ENCODE measurements at regions not wholly inside any gene's neighbourhood (a gene's known extent, or its start where the extent isn't known, plus 50 kb on each side); places are given as distances from the start of the nearest gene placed in this dataset.

GRCh38 chr2:17030047-17030446 lies 364.4 kb upstream of the CYRIA start:
- TF ChIP-seq CTCF (IDR thresholded peaks at IDR 0.05; ENCODE audit: low read length) (no peak), EZH2 (optimal IDR thresholded peaks at IDR 0.05; ENCODE audit: low read depth, low read length) (no peak)
